HL-60 (cell line): ENCODE measurements at regions not wholly inside any gene's neighbourhood (a gene's known extent, or its start where the extent isn't known, plus 50 kb on each side); places are given as distances from the start of the nearest gene placed in this dataset.

Experiments
- DNase-seq, 2 experiments: peaks; one replicate each; pipeline ENCODE4 v3.0.0-alpha.2; 2010 to 2020; ENCODE audit warnings: low read depth in 1 of 2, low spot score in 1 of 2
- H3K27ac ChIP-seq: fragments of 250-450 bp; sonication (Bioruptor Pico); replicated peaks from 2 replicates; pipeline ENCODE4 v1.5.1; 2020; ENCODE audit warnings: mild to moderate bottlenecking, moderate library complexity
- H3K27me3 ChIP-seq: fragments of 250-450 bp; sonication (Bioruptor Pico); 2 replicates; pipeline ENCODE4 v1.5.1; 2021; ENCODE audit warnings: mild to moderate bottlenecking, moderate library complexity; ENCODE audit not compliant: insufficient read depth, poor library complexity, severe bottlenecking
- H3K4me3 ChIP-seq: replicated peaks from 2 replicates; pipeline ENCODE4 v1.5.1; 2011; ENCODE audit warnings: mild to moderate bottlenecking, control low read depth, low read length; ENCODE audit not compliant: insufficient read depth
- CTCF ChIP-seq: IDR thresholded peaks from one replicate; pipeline ENCODE4 v1.5.1; 2011; ENCODE audit warnings: low read length, control low read depth, inconsistent platforms; ENCODE audit not compliant: insufficient read depth
- GABPA ChIP-seq: IDR thresholded peaks from 2 replicates; pipeline ENCODE4 v1.6.1; 2012; ENCODE audit warnings: low read depth
- POLR2AphosphoS5 ChIP-seq: IDR thresholded peaks from 2 replicates; pipeline ENCODE4 v1.6.1; 2012; ENCODE audit warnings: low read depth
- REST ChIP-seq: IDR thresholded peaks from 2 replicates; pipeline ENCODE4 v1.6.1; 2012; ENCODE audit warnings: low read depth; ENCODE audit not compliant: insufficient replicate concordance
- SPI1 ChIP-seq: IDR thresholded peaks from 2 replicates; pipeline ENCODE4 v1.6.1; 2012; ENCODE audit warnings: low read depth, mild to moderate bottlenecking, borderline replicate concordance

DNA sequence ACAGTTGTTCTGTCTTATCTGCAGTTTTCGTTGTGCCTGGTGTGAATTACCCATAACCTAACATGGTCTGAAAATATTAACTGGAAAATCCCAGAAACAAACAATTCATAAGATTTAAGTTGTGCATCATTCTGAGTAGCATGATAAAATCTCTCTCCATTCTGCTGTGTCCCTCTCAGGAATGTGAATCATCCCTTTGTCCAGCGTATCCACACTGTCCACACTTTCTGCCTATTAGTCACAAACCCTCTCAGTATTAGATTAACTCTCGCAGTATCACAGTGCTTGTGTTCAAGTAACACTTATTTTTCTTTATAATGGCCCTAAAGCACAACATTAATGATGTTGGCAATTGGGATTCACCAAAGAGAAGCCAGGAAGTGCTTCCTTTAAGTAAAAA lies 203.2 kb downstream of the CGGBP1 start:
- no peaks in the 10 kb centered on the region for H3K27me3 ChIP-seq
- DNase-seq, result no peak
- TF ChIP-seq SPI1 (no peak), CTCF (no peak), POLR2AphosphoS5 (no peak), REST (no peak), GABPA (no peak)
- no peak overlapping the region for H3K27ac ChIP-seq
- H3K4me3 ChIP-seq, result no peak overlapping the region

GRCh38 chr3:87855211-87855610 lies 203.6 kb downstream of the CGGBP1 start:
- Histone ChIP-seq H3K4me3 (no peak overlapping the region), H3K27me3 (no peaks in the 10 kb centered on the region), H3K27ac (no peak overlapping the region)
- no peak for TF ChIP-seq SPI1
- no peak for TF ChIP-seq CTCF
- TF ChIP-seq GABPA, result no peak
- no peak for TF ChIP-seq REST
- no peak for TF ChIP-seq POLR2AphosphoS5
- DNase-seq, result no peak

DNA sequence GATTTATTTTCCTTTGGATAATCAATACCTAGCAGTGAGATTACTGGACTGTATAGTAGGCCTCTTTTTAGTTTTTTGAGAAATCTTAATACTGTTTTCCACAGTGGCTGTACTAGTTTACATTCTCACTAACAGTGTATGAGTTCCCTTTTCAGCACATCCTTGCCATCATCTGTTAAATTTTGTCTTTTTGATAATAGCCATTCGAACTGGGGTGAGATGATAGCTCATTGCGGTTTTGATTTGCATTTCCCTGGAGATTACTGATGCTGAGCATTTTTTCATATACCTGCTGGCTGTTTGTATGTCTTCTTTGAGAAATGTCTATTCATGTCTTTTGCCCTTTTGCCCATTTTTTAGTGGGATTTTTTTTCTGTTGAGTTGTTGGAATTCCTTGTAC lies 210.8 kb downstream of the CGGBP1 start:
- no peak overlapping the region for H3K27ac ChIP-seq
- DNase-seq, result no peak
- no peak overlapping the region for H3K4me3 ChIP-seq
- no peaks in the 10 kb centered on the region for H3K27me3 ChIP-seq
- TF ChIP-seq REST (no peak), POLR2AphosphoS5 (no peak), CTCF (no peak), GABPA (no peak), SPI1 (no peak)
